ENCODE measurements at regions not wholly inside any gene's neighbourhood (a gene's known extent, or its start where the extent isn't known, plus 50 kb on each side); places are given as distances from the start of the nearest gene placed in this dataset.

GRCh38 chr7:4612237-4612636 is 69.9 kb upstream of the FOXK1 start:
- no peaks in the 10 kb centered on the region for H3K9me2 ChIP-seq (replicated peaks; ENCODE audit: control insufficient read depth, low read length)
- no peaks in the 10 kb centered on the region for H4K20me1 ChIP-seq (ENCODE audit: control insufficient read depth, insufficient read depth, low read depth, low read length)
- TF ChIP-seq CTCF (IDR thresholded peaks at IDR 0.05; ENCODE audit: low read depth, low read length, poor library complexity, severe bottlenecking) (no peak), EZH2phosphoT487 (IDR thresholded peaks at IDR 0.05; ENCODE audit: borderline replicate concordance, low read length) (no peak)

GRCh38 chr7:4612939-4613841 is 68.9 kb upstream of the FOXK1 start:
- Histone ChIP-seq H3K4me1 (ENCODE audit: control insufficient read depth, low read length) (no peaks in the 10 kb centered on the region), H3K4me3 (ENCODE audit: low read length) (no peak overlapping the region), H3K4me2 (ENCODE audit: low read length) (0 out of 2 replicates have a peak overlapping the region, but pooled peaks have one; percentile 7), H4K20me1 (ENCODE audit: control insufficient read depth, insufficient read depth, low read depth, low read length) (no peaks in the 10 kb centered on the region), H3K36me3 (ENCODE audit: control insufficient read depth, low read length) (no peaks in the 10 kb centered on the region), H3K9me2 (replicated peaks; ENCODE audit: control insufficient read depth, low read length) (no peaks in the 10 kb centered on the region), H3K27ac (ENCODE audit: low read depth, low read length) (no peak overlapping the region), H3K27me3 (ENCODE audit: control insufficient read depth, low read length) (peaks cover 13% of the 10 kb centered on the region), H3F3A (ENCODE audit: control insufficient read depth, insufficient read depth) (no peaks in the 10 kb centered on the region), H3K79me2 (ENCODE audit: control insufficient read depth, low read length) (no peaks in the 10 kb centered on the region), H3K9me3 (ENCODE audit: control insufficient read depth, insufficient read depth, low read length) (no peaks in the 10 kb centered on the region)
- TF ChIP-seq CTCF (IDR thresholded peaks at IDR 0.05; ENCODE audit: low read depth, low read length, poor library complexity, severe bottlenecking) (no peak), EZH2phosphoT487 (IDR thresholded peaks at IDR 0.05; ENCODE audit: borderline replicate concordance, low read length) (no peak)

More at GRCh38 chr7:4612237-4612636, 69.9 kb upstream of the FOXK1 start:
- no peaks in the 10 kb centered on the region for H3K36me3 ChIP-seq (ENCODE audit: control insufficient read depth, low read length)
- H3K4me3 ChIP-seq (ENCODE audit: low read length): no peak overlapping the region
- peaks cover 13% of the 10 kb centered on the region for H3K27me3 ChIP-seq (ENCODE audit: control insufficient read depth, low read length)
- no peaks in the 10 kb centered on the region for H3F3A ChIP-seq (ENCODE audit: control insufficient read depth, insufficient read depth)
- H3K4me2 ChIP-seq (ENCODE audit: low read length): no peak overlapping the region
- H3K9me3 ChIP-seq (ENCODE audit: control insufficient read depth, insufficient read depth, low read length): no peaks in the 10 kb centered on the region
- H3K79me2 ChIP-seq (ENCODE audit: control insufficient read depth, low read length): no peaks in the 10 kb centered on the region
- H3K27ac ChIP-seq (ENCODE audit: low read depth, low read length): no peak overlapping the region
- H3K4me1 ChIP-seq (ENCODE audit: control insufficient read depth, low read length): no peaks in the 10 kb centered on the region

- Histone ChIP-seq H3K4me3 (ENCODE audit: low read length) (no peak overlapping the region), H3K79me2 (ENCODE audit: control insufficient read depth, low read length) (no peaks in the 10 kb centered on the region), H4K20me1 (ENCODE audit: control insufficient read depth, insufficient read depth, low read depth, low read length) (no peaks in the 10 kb centered on the region), H3K36me3 (ENCODE audit: control insufficient read depth, low read length) (no peaks in the 10 kb centered on the region), H3K9me3 (ENCODE audit: control insufficient read depth, insufficient read depth, low read length) (no peaks in the 10 kb centered on the region), H3K4me2 (ENCODE audit: low read length) (no peak overlapping the region), H3K27ac (ENCODE audit: low read depth, low read length) (no peak overlapping the region), H3F3A (ENCODE audit: control insufficient read depth, insufficient read depth) (no peaks in the 10 kb centered on the region), H3K27me3 (ENCODE audit: control insufficient read depth, low read length) (peaks cover 13% of the 10 kb centered on the region), H3K4me1 (ENCODE audit: control insufficient read depth, low read length) (no peaks in the 10 kb centered on the region), H3K9me2 (replicated peaks; ENCODE audit: control insufficient read depth, low read length) (no peaks in the 10 kb centered on the region)
- TF ChIP-seq CTCF (IDR thresholded peaks at IDR 0.05; ENCODE audit: low read depth, low read length, poor library complexity, severe bottlenecking): no peak
- TF ChIP-seq EZH2phosphoT487 (IDR thresholded peaks at IDR 0.05; ENCODE audit: borderline replicate concordance, low read length): no peak
Measured at GRCh38 chr7:4613846-4614548, 68.1 kb upstream of the FOXK1 start.

Measured in DOHH2 (cell line).